GM12878 (cell line): ENCODE measurements at regions not wholly inside any gene's neighbourhood (a gene's known extent, or its start where the extent isn't known, plus 50 kb on each side); places are given as distances from the start of the nearest gene placed in this dataset.

ENCODE experiments used
- ATAC-seq: fragments of 200-7000 bp; cut with Tn5 transposase; 3 replicates; pipeline ENCODE4 v1.9.1; 2020; ENCODE audit warnings: mild to moderate bottlenecking, moderate library complexity
- BruUV-seq: library from RNA; stranded (reverse); fragments of 400-500 nt; replicated peaks from 2 replicates; lab custom pipeline; 2021; lab: Mats Ljungman, UMichigan
- CTCF ChIA-PET: fragments of 300-600 bp; sonication (Branson Sonifier 250); formaldehyde crosslinking; extraction: SDS; loops from one replicate; lab custom pipeline; 2021; ENCODE audit warnings: inconsistent platforms; lab: Yijun Ruan, JAX
- POLR2A ChIA-PET: fragments of 350-600 bp; formaldehyde crosslinking; extraction: SDS; loops from one replicate; lab custom pipeline; 2021; ENCODE audit warnings: inconsistent platforms; lab: Charles Lee
- RAD21 ChIA-PET: fragments of 300-600 bp; sonication (Branson Sonifier 250); formaldehyde crosslinking; loops from one replicate; lab custom pipeline; 2023; ENCODE audit warnings: antibody characterized with exemption; ENCODE audit not compliant: unreplicated experiment; lab: Charles Lee
- SMC1A ChIA-PET: fragments of 300-600 bp; sonication (Branson Sonifier 250); formaldehyde crosslinking; loops from one replicate; lab custom pipeline; 2023; ENCODE audit not compliant: unreplicated experiment, uncharacterized antibody; lab: Charles Lee
- DNase-seq: peaks from one replicate; pipeline ENCODE4 v3.0.0-alpha.2; 2011; ENCODE audit warnings: low read depth, low spot score
- FAIRE-seq: peaks from 3 replicates; lab custom pipeline; 2011; peaks lifted over from hg19 to GRCh38; lab: Jason Lieb, UNC
- H2AFZ ChIP-seq: 2 replicates; pipeline ENCODE4 v1.6.0; 2011; ENCODE audit warnings: low read depth, low read length, control low read depth; ENCODE audit not compliant: control insufficient read depth
- H3K27ac ChIP-seq: 2 replicates; pipeline ENCODE4 v1.5.1; 2011; ENCODE audit warnings: control low read depth; ENCODE audit not compliant: control insufficient read depth, insufficient read depth
- H3K27me3 ChIP-seq, 2 experiments: replicated peaks in 1 of 2; 2 replicates each; pipeline versions ENCODE4 v1.6.0 to v1.6.1; 2011; ENCODE audit warnings: low read length in 1 of 2; ENCODE audit not compliant: control insufficient read depth in 2 of 2, insufficient read depth in 2 of 2
- H3K36me3 ChIP-seq, 2 experiments: 2 replicates each; pipeline ENCODE4 v1.5.1; 2011; ENCODE audit warnings: low read length in 1 of 2; ENCODE audit not compliant: control insufficient read depth in 2 of 2, insufficient read depth in 2 of 2
- H3K4me1 ChIP-seq: 2 replicates; pipeline ENCODE4 v1.6.1; 2011; ENCODE audit warnings: mild to moderate bottlenecking, low read length, moderate library complexity, mixed read lengths; ENCODE audit not compliant: control insufficient read depth, insufficient read depth
- H3K4me2 ChIP-seq: 2 replicates; pipeline ENCODE4 v1.6.0; 2011; ENCODE audit warnings: control low read depth; ENCODE audit not compliant: control insufficient read depth, insufficient read depth
- H3K4me3 ChIP-seq: fragments of 200-600 bp; sonication (generic); 2 replicates; pipeline ENCODE4 v1.5.1; 2016
- H3K79me2 ChIP-seq: 2 replicates; pipeline ENCODE4 v1.6.0; 2011; ENCODE audit warnings: low read length; ENCODE audit not compliant: control insufficient read depth, insufficient read depth
- H3K9ac ChIP-seq: 2 replicates; pipeline ENCODE4 v1.8.0; 2011; ENCODE audit warnings: low read length, control low read depth, mixed read lengths; ENCODE audit not compliant: control insufficient read depth, insufficient read depth
- H3K9me3 ChIP-seq: replicated peaks from 3 replicates; pipeline ENCODE4 v1.5.1; 2011; ENCODE audit warnings: mild to moderate bottlenecking, low read length; ENCODE audit not compliant: control insufficient read depth, insufficient read depth
- H4K20me1 ChIP-seq: 2 replicates; pipeline ENCODE4 v1.6.0; 2011; ENCODE audit not compliant: control insufficient read depth, insufficient read depth
- ATF7 ChIP-seq: fragments of 450-650 bp; IDR thresholded peaks from 2 replicates; pipeline ENCODE4 v1.6.1; 2016; ENCODE audit warnings: low read depth, mild to moderate bottlenecking
- CBX3 ChIP-seq: fragments of 200-600 bp; sonication (generic); IDR thresholded peaks from 2 replicates; pipeline ENCODE4 v1.6.1; 2016; ENCODE audit warnings: low read depth, borderline replicate concordance
- CBX5 ChIP-seq: sonication (generic); IDR thresholded peaks from 2 replicates; pipeline ENCODE4 v1.6.1; 2016; ENCODE audit warnings: low read depth, moderate library complexity, mild to moderate bottlenecking, inconsistent platforms
- CUX1 ChIP-seq: IDR thresholded peaks from 2 replicates; pipeline ENCODE4 v1.6.1; 2012; ENCODE audit warnings: improper control_type of control experiment, low read depth, low read length; ENCODE audit not compliant: insufficient replicate concordance
- ETV6 ChIP-seq, 2 experiments: fragments of 450-650 bp in 1 of 2; IDR thresholded peaks in 1 of 2; conservative IDR thresholded peaks in 1 of 2; 2 replicates each; pipeline ENCODE4 v1.6.1; 2014; ENCODE audit warnings: antibody characterized with exemption in 1 of 2, borderline replicate concordance in 1 of 2, low read depth in 1 of 2, mild to moderate bottlenecking in 1 of 2, moderate library complexity in 1 of 2
- HSF1 ChIP-seq: fragments of 150-350 bp; IDR thresholded peaks from 2 replicates; pipeline ENCODE4 v1.6.1; 2014; ENCODE audit warnings: mild to moderate bottlenecking, low read depth, low read length
- NBN ChIP-seq: fragments of 450-650 bp; IDR thresholded peaks from 2 replicates; pipeline ENCODE4 v1.6.1; 2016
- NR2C1 ChIP-seq: fragments of 450-650 bp; IDR thresholded peaks from 2 replicates; pipeline ENCODE4 v1.6.1; 2017; ENCODE audit warnings: antibody characterized with exemption, mild to moderate bottlenecking, moderate library complexity
- NR2F1 ChIP-seq: fragments of 450-650 bp; conservative IDR thresholded peaks from 2 replicates; pipeline ENCODE4 v1.6.1; 2017; ENCODE audit warnings: mild to moderate bottlenecking
- RFX5 ChIP-seq: IDR thresholded peaks from 2 replicates; pipeline ENCODE4 v1.6.1; 2011; ENCODE audit warnings: low read depth, low read length, improper control_type of control experiment
- SIN3A ChIP-seq: IDR thresholded peaks from 2 replicates; pipeline ENCODE4 v1.6.1; 2012; ENCODE audit warnings: low read depth, low read length, improper control_type of control experiment
- STAT1 ChIP-seq: fragments of 450-650 bp; conservative IDR thresholded peaks from 2 replicates; pipeline ENCODE4 v1.6.1; 2014; ENCODE audit warnings: antibody characterized with exemption, mild to moderate bottlenecking
- TCF3 ChIP-seq: IDR thresholded peaks from 2 replicates; pipeline ENCODE4 v1.6.1; 2012; ENCODE audit warnings: low read depth, mild to moderate bottlenecking, low read length, borderline replicate concordance; ENCODE audit not compliant: insufficient read depth
- USF1 ChIP-seq: IDR thresholded peaks from 2 replicates; pipeline ENCODE4 v1.6.1; 2011; ENCODE audit warnings: borderline replicate concordance, low read depth, mild to moderate bottlenecking, moderate library complexity, mixed read lengths, low read length; ENCODE audit not compliant: insufficient read depth; ENCODE audit errors: extremely low read length
- ZNF207 ChIP-seq: fragments of 450-650 bp; IDR thresholded peaks from 2 replicates; pipeline ENCODE4 v1.6.1; 2014; ENCODE audit warnings: antibody characterized with exemption, mild to moderate bottlenecking, borderline replicate concordance
- WGBS: methylation state at CpG from one replicate; pipeline ENCODE4 v1.1.6; 2016; ENCODE audit warnings: low lambda C conversion rate; ENCODE audit not compliant: insufficient replicate concordance, insufficient coverage; ENCODE audit errors: missing lambda C conversion rate; 5-methylcytosine and 5-hydroxymethylcytosine counted together
- in situ Hi-C: fragments of 300-500 bp; cut with MboI; formaldehyde crosslinking; loops from 9 replicates; pipeline ENCODE4 v1.14.3; 2018; ENCODE audit warnings: mixed read lengths
- intact Hi-C: fragments of 100-400 bp; cut with micrococcal nuclease; formaldehyde crosslinking; loops from one replicate; pipeline ENCODE4 v1.14.2; 2022; ENCODE audit not compliant: unreplicated experiment

- no peak overlapping the region for H3K27ac ChIP-seq
- POLR2A ChIA-PET, result no interaction called here
- H3K27me3 ChIP-seq, result no peaks in the 10 kb centered on the region
- TF ChIP-seq HSF1, result no peak
- TF ChIP-seq NR2F1, result no peak
- TF ChIP-seq TCF3, result no peak
- TF ChIP-seq STAT1, result no peak
- TF ChIP-seq ETV6 (conservative IDR thresholded peaks at IDR 0.05 in 1 of 2, IDR thresholded peaks at IDR 0.05 in 1 of 2; ENCODE audit: borderline replicate concordance in 1 of 2, low read depth in 1 of 2), result no peak
- no peak for TF ChIP-seq CBX3
- no peak for TF ChIP-seq CUX1
- no peak for TF ChIP-seq RFX5
- no peak for TF ChIP-seq ATF7
- TF ChIP-seq CBX5, result no peak
- TF ChIP-seq NBN, result no peak
- no peak for TF ChIP-seq ZNF207
- no peak for TF ChIP-seq NR2C1
- TF ChIP-seq SIN3A, result no peak
- no peak for TF ChIP-seq USF1
- CTCF ChIA-PET, result no interaction called here
- DNase-seq (no peak), FAIRE-seq (no peak), ATAC-seq (no peak)
- H3K36me3 ChIP-seq, result no peaks in the 10 kb centered on the region
- in situ Hi-C loops, result no loop called here
- no TSS peak for BruUV-seq
- SMC1A ChIA-PET, result no interaction called here
- intact Hi-C loops, result no loop called here
- H4K20me1 ChIP-seq, result no peaks in the 10 kb centered on the region
- no peak overlapping the region for H3K4me2 ChIP-seq
- H3K9ac ChIP-seq, result no peak overlapping the region
- H2AFZ ChIP-seq, result no peak overlapping the region
- 13% methylated on average over 3 of the region's 3 CpGs for WGBS
- no peaks in the 10 kb centered on the region for H3K79me2 ChIP-seq
- no peak overlapping the region for H3K4me3 ChIP-seq
- RAD21 ChIA-PET, result no interaction called here
- H3K4me1 ChIP-seq, result no peaks in the 10 kb centered on the region
- H3K9me3 ChIP-seq, result no peaks in the 10 kb centered on the region
Measured at GRCh38 chr4:64721106-64721505, 311.9 kb upstream of the TECRL start.
